ENCODE measurements at regions not wholly inside any gene's neighbourhood (a gene's known extent, or its start where the extent isn't known, plus 50 kb on each side); places are given as distances from the start of the nearest gene placed in this dataset.
"Not testable (repeated sequence)": the region's sequence is repeated elsewhere in the genome, so short reads cannot be mapped to it uniquely, and the experiment has no call there.

DNA sequence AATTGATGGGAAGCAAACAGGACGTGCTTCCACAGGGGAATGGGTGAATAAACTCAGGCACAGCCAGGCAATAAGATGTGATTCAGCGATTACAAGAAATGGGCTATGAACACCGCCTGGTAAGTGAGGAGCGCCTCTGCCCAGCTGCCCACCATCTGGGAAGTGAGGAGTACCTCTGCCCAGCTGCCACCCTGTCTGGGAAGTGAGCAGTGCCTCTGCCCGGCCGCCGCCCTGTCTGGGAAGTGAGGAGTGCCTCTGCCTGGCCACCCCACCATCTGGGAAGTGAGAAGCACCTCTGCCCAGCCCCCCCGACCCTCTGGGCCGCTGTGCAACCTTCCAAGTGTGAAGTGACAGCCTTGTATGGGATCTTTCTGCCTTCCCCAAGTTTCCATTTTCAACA lies 73.2 kb upstream of the PRR5 start:
- no peak for DNase-seq (ENCODE audit: low spot score)

DNA sequence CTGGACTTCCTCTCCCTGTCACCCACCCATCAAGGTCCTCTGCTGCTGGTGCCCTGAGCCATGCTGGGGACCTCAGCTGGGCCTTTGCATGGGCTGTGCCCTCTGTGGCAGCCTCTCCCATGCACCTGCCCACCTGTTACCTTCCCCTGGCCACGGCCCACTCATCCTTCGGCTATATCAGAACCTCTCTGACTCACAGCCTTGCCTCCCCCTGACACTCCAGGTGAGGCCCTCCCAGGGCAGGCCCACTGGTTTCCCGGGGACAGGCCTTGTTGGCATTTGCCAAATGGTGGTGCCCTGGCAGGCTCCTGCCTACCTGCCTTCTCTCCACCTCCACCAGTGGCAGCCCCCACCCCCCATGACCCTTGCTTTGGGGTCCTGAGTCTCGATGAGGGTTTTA lies 73.7 kb upstream of the PRR5 start:
- no peak for DNase-seq (ENCODE audit: low spot score)

DNA sequence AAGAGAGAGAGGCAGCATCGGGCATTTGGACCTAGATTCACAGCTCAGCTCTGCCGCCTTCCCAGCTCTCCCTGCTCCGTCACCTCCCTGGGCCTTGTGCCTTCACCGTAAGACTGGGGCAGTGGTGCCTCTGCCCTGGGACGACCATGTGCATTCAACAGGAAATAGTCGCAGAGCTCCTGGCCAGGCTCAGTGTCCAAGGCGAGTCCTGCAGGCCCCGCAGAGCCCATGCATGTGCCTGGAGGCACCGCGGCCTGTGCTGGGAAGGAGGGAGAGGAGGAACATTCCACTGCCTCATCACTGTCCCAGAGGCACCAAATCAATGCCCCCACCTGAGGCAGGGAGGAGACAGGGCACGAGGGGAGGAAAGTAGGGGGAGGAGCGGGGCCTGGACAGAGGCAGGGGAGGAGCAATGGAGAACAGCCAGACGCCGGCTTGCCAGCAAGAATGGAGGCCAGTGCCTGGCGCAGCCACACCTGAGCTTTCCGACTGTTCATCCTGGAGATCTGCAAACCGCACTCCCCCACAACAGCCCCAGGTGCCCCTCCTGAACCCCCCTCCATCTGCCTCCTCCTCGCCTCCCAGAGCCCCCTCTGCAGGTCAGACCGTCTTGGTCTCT lies 74.4 kb upstream of the PRR5 start:
- DNase-seq (ENCODE audit: low spot score) = no peak

DNA sequence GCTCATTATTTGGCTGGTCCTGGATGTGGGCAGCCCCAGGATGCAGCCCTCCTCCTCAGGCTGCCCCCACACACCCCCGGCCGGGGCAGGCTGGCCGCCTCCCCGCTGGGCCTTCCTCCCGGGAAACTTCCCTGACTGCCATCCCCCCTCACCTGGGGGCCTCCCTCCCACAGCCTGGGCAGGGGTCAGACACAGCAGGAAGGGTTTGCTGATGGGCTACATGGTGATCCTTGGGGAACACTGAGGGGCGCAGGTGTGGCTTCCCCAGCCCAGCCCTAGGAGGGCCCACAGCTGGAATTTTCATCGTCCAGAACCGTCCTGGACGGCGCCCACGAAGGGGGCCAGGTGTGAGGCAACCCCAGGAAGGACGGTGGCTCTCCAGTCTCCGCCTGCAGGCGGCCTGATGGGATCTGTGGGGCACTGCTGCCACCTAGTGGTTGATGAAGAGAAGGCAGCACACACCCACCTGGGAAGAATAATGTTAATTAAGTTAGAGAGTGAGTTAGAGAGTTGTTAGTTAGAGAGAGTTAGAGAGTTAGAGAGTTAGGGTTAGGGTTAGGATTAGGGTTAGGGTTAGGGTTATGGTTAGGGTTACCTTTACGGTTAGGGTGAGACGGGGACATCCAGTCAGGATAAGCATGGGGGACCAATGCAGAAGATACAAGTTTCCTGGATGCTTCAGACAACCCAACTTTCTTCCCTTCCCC lies 75.9 kb upstream of the PRR5 start:
- peak; percentile 86 for DNase-seq (ENCODE audit: low spot score)

DNA sequence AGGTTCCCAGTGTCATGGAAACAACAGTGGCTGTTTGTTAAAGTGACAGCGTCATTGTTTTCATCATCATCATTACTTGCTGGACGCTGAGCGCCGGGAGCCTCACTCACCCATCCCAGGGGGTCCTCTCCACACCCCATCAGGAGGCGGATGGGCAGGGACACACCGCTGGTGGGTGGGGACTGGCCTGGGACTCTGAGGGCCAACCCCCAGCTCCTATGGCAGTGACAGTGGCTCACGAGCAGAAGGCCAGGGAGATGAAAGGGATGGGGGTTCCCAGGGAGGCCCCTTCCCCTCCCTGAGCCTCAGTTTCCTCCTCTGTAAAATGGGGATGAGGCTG lies 76.6 kb upstream of the PRR5 start:
- DNase-seq (ENCODE audit: low spot score) = no peak

DNA sequence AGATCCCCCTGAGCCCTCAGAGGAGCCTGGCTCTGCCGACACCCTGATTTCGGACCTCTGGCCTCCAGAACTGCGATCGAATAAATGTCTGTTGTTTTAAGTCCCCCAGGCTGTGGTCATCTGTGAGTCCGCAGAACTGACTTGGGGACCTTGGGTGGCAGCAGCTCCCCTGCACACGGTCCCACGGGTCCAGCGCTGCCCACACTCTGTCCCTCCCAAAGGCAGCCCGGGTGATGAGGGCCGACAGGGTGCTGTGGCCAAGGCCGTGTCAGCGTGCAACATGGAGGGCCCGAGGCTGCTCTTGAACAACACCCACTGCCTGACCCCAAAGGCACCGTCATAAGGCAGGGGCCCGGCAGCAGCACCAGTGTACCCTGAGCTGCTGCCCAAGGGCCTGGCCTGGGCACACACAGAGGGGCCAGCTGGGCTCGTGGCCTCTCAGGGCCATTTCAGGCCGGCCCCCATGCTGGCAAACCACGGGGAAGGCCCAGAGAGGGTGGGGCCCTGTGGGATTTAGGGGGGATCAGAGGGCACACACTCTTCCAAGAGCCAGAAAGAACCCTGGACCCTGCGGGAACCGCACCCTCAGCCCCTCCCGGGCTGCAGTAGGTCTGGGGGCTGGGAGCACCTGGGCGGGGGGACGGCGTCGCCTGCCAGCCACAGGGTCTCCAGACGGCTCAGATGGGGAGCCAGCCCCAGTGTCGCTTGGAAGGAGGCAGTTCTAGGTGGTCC lies 77.1 kb upstream of the PRR5 start:
- peak; percentile 42 for DNase-seq (ENCODE audit: low spot score)

DNA sequence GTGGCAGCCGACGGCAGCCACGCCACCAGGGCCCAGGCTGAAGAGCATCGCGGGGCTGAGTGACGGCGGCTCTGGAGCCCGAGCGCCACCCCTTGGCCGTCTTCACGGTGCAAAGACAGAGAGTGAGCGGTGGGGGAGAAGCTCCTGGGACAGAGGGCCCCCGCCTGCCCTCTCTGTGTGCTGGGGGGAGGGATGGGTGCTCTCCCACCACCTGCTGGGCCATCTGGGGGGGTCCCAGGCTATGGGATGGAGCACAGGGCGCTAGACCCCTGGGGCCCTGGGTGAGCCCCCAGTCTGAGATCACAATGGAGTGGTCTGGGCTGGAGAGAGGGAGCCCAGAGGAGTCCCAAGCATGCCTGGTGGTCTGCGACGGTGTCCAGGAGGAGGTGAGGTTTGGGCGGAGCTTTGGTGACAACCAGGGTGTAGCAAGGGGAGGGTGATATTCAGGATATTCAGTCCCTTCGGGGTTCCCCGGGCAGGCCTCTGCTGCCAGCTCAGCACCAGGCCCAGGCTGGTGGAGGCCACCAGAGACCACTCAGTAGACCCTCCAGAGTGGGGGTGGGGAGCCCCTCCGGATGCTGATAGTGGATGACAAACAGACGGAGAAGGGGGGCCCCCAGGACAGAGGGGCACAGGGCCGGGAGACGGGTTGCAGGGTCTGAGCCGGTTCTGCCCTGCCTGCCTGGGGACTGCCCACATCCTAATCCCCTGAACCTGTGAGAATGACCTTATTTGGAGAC lies 78.1 kb upstream of the PRR5 start:
- no peak for DNase-seq (ENCODE audit: low spot score)

DNA sequence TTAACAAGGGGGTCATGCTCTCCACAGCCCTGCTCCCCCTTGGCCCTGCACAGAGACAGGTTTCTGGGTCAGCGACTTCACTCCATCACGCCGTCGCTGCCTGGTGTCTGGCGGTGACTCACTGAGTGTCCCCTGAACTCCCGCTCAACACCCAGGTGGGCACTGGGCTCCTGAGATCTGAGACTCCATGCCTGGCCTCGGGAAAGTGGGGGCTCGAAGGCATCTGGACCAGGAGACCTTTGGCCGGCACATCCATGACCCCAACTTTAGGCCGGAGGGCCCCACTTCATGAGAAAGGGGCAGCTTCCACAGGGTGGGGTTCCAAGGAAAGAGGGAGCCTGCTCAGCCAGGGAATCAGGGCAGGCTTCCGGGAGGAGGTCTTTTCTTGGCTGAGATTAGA lies 79.3 kb upstream of the PRR5 start:
- no peak for DNase-seq (ENCODE audit: low spot score)

DNA sequence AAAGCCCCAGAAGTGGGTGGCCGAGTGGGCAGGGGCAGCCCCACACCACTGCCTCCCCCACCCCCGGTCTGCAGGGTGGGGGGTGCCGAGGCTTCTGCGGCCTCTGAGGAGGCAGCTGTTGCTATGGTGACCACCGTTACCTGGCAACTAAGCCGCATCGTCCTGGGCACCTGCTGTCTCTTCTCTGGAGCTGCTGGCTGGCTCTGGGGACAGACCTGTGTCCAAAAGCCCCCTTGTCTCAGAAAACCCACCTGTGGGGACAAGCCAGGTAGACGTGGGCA lies 79.9 kb upstream of the PRR5 start:
- peak; percentile 81 for DNase-seq (ENCODE audit: low spot score)

DNA sequence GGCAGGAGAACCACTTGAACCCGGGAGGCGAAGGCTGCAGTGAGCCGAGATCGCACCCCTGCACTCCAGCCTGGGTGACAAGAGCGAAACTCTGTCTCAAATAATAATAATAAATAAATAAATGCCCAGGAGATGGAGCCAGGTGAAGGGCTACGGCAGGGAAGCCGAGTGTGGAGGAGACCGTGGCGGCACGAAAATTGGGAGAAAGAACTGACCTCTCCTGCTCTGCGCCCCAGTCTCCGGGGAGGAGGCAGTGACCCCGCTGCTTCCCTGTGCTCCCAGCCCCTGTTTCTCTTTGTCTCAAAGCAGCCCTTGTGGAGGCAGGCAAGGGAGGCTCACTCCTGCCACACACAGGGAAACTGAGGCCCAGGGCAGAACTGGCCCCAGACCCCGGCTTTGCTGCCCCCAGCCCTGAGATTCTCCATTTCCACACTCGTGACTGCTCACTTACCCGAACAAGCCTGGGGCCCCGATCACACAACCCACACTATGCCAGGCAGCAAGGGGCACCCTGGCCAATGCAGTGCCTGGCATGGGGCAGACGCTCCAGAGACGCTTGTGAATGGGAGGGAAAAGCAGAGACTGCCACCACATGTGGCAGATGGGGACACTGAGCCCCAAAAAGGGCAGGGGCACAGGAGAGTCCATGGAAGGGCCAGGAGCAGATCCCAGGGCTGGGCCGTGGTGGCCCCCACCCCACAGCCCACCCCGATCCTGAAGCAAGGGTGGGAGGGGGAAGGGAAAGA lies 80.4 kb upstream of the PRR5 start:
- no peak for DNase-seq (ENCODE audit: low spot score)

DNA sequence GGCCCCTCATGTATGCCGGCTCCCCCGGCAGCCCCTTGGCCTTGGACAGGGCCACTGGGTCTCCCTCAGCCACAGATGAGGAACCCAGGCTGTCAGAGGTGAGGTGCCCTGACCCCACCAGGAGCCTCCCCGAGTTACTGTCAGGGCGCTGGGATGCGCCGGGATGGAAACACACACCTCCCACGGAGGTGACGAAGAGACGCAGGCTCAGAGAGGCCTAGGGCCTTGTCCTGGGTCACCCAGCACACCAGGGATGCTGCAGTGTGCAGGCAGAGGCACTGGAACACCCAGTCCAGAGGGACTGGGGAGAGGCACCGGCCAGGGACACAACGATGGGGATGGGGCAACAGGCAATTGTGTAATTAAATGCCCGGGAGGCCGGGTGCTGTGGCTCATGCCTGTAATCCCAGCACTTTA lies 81.2 kb upstream of the PRR5 start:
- DNase-seq (ENCODE audit: low spot score) = no peak

DNA sequence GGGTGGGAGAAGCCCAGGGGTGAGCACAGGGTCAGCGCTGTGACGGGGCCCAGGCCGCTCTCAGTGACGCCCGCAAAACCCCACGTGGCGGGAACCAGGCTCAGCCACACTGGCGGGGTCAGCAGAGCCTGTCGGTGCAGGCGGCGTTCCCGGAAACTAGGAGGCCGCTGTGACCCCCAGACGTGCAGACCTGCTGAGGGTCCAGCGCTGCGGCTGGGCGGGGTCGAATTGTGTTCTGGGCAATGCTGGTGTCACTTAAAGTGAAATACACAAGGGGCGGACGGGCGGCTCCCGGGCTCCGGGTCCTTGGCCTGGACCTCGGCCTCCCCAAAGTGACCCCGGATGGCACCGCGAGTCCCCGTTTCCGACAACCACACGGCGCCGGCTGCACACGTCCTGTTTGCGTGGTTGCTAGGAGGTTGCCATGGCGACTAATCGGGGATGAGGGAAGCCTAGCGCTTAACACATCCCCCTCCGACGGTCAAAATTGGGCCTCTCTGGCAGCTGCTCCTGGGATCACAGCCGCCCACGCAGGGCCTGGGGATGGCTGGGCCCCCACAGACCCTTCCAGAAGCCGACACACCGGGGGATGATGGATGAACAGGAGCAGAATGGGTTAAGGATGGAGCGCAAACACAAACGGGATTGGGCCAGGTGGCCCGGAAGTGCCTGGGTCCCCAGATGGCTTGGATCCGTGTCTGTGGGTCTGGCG lies 81.7 kb upstream of the PRR5 start:
- DNase-seq (ENCODE audit: low spot score) = peak; percentile 94

DNA sequence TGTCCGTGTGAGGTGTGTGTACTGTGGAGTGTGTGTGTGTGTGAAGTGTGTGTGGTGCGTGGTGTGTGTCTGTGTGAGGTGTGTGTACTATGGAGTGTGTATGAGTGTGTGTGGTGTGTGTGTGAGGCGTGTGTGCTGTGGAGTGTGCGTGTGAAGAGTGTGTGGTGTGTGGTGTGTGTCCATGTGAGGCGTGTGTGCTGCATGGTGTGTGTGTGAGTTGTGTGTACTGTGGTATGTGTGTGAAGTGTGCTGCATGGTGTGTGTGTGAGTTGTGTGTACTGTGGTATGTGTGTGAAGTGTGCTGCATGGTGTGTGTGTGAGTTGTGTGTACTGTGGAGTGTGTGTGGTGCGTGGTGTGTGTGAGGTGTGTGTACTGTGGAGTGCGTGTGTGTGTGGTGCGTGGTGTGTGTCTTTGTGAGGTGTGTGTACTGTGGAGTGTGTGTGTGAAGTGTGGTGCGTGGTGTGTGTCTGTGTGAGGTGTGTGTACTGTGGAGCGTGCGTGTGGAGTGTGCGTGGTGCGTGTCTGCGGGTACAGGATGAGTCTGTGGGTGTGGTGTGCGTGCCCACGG lies 82.4 kb upstream of the PRR5 start:
- not testable (repeated sequence) for DNase-seq (ENCODE audit: low spot score)

DNA sequence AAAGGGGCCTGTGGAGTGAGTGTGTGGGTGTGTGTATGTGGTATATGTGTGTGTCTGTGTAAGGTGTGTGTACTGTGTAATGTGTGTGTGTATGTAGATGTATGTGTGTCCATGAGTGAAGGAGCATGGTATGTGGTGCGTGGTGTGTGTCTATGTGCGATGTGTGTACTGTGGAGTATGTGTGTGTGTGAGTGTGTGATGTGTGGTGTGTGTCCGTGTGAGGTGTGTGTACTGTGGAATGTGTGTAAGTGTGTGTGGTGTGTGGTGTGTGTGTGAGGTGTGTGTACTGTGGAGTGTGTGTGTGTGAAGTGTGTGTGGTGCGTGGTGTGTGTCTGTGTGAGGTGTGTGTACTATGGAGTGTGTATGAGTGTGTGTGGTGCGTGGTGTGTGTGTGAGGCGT lies 83.1 kb upstream of the PRR5 start:
- DNase-seq (ENCODE audit: low spot score) = not testable (repeated sequence)

DNA sequence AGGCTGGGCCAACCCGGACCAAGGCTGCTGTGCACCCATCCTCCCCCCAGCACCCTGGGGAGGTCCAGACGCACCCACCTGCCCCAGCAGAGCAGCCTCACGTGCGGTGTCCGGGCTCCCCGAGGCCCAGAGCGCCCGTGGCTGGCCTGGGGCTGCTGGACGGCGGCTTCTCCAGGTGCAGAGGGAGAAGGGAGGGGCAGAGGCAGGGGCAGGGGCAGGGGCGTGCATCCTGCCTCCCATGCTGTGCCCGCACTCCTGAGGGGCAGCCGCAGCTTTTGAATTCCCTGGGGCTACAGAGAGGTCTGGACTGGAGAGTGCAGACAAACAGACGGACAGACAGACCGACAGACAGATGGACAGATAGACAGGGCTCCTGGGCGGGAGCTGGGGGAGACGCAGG lies 83.6 kb upstream of the PRR5 start:
- DNase-seq (ENCODE audit: low spot score) = peak; percentile 45

DNA sequence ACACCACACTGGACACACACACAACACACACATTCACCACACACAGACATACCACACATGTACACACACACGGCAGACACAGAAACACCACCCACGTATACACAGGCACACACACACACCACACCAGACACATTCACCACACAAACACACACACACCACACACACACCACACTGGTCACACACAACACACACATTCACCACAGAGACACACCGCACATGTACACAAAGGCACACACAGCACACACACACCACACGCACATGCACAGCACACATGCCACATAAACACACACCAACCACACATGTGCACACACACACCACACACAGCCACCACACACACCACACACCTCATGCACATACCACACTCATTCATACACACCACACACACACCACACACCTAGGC lies 84.2 kb upstream of the PRR5 start:
- no peak for DNase-seq (ENCODE audit: low spot score)

DNA sequence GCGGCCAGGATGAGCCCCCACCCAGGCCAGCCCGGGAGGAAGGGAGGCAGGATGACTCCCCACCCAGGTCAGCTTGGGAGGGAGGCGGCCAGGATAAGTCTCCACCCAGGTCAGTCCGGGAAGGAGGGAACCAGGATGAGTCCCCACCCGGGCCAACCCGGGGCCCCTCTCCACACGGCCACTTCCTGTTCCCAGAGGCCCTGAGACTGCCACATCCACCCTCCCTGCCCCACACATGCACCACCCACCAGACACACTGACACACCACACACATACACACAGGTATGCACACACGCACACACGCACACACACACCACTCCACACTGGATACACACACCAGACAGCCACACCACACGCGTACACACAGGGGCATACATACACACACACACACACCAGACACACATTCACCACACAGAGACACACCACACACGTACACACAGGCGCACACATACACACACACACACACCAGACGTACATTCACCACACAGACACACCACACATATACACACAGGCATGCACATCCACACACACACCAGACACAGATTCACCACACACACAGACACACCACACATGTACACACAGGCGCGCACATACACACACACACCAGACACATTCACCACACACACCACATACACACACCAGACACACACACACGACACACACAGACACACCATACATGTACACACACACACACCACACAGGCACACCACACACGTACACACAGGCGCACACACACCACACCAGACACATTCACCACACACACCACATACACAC lies 84.9 kb upstream of the PRR5 start:
- DNase-seq (ENCODE audit: low spot score) = no peak

DNA sequence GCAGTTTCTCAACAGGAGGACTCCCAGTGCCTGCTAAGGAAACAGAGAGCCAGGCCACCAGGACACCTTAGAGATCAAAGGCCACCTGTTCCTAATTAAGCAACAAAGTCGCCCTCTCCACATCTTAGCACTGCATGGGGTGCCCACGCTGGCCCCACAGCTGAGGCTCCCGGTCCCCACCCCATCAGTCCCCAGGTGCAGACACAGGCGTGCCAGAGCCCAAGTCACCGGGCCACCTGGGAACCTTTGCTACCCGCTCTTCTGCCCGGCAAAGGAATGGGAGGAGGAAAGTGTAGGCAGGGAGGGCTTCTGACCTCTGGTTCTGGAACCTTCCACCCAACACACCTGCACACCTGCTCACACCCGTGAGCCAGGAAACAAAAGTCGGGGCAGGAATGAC lies 85.5 kb upstream of the PRR5 start:
- no peak for DNase-seq (ENCODE audit: low spot score)

DNA sequence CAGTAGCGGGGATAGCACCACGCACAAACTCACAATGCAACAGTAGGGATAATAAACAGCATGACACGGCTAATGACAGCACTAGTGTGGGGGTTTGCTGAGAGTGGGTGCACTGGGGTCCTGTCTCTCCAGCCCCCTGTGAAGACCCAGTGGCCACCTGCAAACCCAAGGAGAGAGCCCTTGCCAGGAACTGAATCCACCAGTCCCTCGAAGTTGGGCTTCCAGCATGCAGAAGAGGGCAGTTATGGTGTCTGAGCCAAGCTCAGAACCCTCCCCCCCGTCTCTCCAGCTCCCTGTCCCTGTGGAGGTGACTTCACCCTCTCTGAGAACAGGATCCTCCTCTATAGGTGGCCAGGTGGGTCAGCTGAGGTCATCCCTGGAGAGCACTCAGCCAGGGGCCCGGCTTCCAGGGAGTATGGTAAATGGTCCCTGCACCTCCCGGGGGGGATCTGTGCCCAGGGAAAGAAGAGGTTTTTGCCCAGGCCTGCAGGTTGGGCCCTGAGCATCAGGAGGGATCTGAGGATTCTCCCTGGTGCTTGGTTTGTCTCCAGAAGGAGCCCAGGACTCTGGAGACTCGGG lies 86.3 kb upstream of the PRR5 start:
- DNase-seq (ENCODE audit: low spot score) = no peak

DNA sequence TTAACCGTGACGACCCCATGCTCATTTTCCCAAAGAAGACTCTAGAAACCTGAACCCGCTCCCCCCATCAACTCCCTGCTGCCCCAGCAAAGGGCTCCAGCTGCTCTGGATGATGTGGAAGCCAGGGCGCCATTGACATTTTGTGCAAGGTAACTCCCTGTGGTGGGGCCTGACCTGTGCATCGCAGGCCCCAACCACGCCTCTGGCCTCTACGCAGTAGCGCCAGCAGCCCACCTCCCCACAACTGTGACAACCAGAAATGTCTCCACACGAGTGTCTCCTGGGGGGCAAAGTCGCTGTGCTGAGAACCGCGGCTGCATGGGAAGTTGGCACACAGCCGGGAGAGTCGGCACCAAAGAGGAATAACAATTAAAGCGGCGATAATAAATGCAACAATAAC lies 86.9 kb upstream of the PRR5 start:
- DNase-seq (ENCODE audit: low spot score) = no peak

Measured in ecto neural progenitor cell (in vitro differentiated cells).